ENCODE measurements at regions not wholly inside any gene's neighbourhood (a gene's known extent, or its start where the extent isn't known, plus 50 kb on each side); places are given as distances from the start of the nearest gene placed in this dataset.
"Not testable (repeated sequence)": the region's sequence is repeated elsewhere in the genome, so short reads cannot be mapped to it uniquely, and the experiment has no call there.

DNA sequence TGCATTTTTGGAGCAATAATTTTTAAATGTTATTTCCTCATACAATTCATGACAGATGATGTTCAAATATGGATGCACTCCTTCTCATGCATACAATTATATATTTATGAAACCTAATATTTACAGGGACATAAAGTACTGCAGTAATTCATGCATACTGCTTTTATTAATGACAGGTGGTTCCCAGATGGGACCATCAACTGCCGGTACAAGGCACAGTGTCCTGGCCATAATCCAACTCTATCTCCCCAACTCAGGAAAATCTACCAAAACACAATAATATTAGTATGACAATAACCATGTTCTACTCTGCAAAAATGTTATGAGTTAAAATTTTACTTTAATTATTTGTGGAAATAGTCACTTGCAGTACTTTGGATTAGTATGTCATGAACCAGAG lies 77.8 kb downstream of the VIP start:
- H3K27me3 ChIP-seq, result no peaks in the 10 kb centered on the region
- no peak for DNase-seq
- TF ChIP-seq CTCF (IDR thresholded peaks at IDR 0.05 in 4 of 5, conservative IDR thresholded peaks at IDR 0.05 in 1 of 5) (no peak), POLR2A (IDR thresholded peaks at IDR 0.05) (no peak)
- in situ Hi-C loops (cut with MboI; ENCODE audit: low sequenced_read_pairs in 4 of 4) (no loop called here), intact Hi-C loops (cut with DNase I; ENCODE audit: low total_unique reads) (no loop called here)
- H3K4me3 ChIP-seq, result no peak overlapping the region
- H3K27ac ChIP-seq, result no peak overlapping the region
- H3K4me1 ChIP-seq, result no peaks in the 10 kb centered on the region
- H3K9me3 ChIP-seq, result no peaks in the 10 kb centered on the region
- no peak for ATAC-seq
- H3K36me3 ChIP-seq, result no peaks in the 10 kb centered on the region

DNA sequence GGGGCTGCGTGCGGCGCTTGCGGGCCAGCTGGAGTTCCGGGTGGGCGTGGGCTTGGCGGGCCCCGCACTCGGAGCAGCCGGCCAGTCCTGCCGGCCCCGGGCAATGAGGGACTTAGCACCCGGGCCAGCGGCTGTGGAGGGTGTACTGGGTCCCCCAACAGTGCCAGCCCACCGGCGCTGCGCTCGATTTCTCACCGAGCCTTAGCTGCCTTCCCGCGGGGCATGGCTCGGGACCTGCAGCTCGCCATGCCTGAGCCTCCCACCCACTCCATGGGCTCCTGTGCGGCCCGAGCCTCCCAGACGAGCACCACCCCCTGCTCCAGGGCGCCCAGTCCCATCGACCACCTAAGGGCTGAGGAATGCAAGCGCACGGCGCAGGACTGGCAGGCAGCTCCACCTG lies 83.8 kb downstream of the VIP start:
- intact Hi-C loops (cut with DNase I; ENCODE audit: low total_unique reads); H3K36me3 ChIP-seq; DNase-seq; H3K4me1 ChIP-seq; H3K27ac ChIP-seq; H3K4me3 ChIP-seq; in situ Hi-C loops (cut with MboI; ENCODE audit: low sequenced_read_pairs in 4 of 4); H3K27me3 ChIP-seq; H3K9me3 ChIP-seq; ATAC-seq: not testable (repeated sequence)

GRCh38 chr6:152836523-152836922 lies 85.9 kb downstream of the VIP start:
- ATAC-seq (no peak), DNase-seq (no peak)
- H3K27ac ChIP-seq, result no peak overlapping the region
- H3K4me3 ChIP-seq, result no peak overlapping the region
- H3K9me3 ChIP-seq, result no peaks in the 10 kb centered on the region
- no peak for TF ChIP-seq CTCF (IDR thresholded peaks at IDR 0.05 in 4 of 5, conservative IDR thresholded peaks at IDR 0.05 in 1 of 5)
- no peak for TF ChIP-seq POLR2A (IDR thresholded peaks at IDR 0.05)
- H3K27me3 ChIP-seq, result no peaks in the 10 kb centered on the region
- intact Hi-C loops (cut with DNase I; ENCODE audit: low total_unique reads) (no loop called here), in situ Hi-C loops (cut with MboI; ENCODE audit: low sequenced_read_pairs in 4 of 4) (no loop called here)
- no peaks in the 10 kb centered on the region for H3K36me3 ChIP-seq
- no peaks in the 10 kb centered on the region for H3K4me1 ChIP-seq

DNA sequence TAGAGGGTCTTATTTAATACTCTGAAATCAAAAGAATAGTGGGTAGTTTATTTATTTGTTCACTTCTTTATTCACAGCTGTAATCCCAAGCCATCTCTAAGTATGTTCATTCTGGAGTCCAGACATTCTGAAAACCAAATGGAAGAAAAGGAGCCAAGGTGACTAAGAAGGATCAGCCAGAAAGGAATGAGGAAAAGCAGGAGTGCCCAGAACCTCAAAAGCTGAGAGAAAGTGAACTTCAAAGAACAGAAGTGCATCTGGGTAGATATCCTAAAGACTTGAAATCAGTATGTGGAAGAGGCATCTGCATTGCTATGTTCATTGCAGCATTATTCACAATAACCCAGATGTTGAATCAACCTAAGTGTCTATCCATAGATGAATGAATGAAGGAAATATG lies 94.8 kb downstream of the VIP start:
- Histone ChIP-seq H3K27ac (no peak overlapping the region), H3K4me1 (no peaks in the 10 kb centered on the region), H3K36me3 (no peaks in the 10 kb centered on the region), H3K9me3 (no peaks in the 10 kb centered on the region), H3K27me3 (no peaks in the 10 kb centered on the region), H3K4me3 (no peak overlapping the region)
- DNase-seq (no peak), ATAC-seq (no peak)
- in situ Hi-C loops (cut with MboI; ENCODE audit: low sequenced_read_pairs in 4 of 4) (no loop called here), intact Hi-C loops (cut with DNase I; ENCODE audit: low total_unique reads) (no loop called here)
- TF ChIP-seq CTCF (IDR thresholded peaks at IDR 0.05 in 4 of 5, conservative IDR thresholded peaks at IDR 0.05 in 1 of 5) (no peak), POLR2A (IDR thresholded peaks at IDR 0.05) (no peak)

DNA sequence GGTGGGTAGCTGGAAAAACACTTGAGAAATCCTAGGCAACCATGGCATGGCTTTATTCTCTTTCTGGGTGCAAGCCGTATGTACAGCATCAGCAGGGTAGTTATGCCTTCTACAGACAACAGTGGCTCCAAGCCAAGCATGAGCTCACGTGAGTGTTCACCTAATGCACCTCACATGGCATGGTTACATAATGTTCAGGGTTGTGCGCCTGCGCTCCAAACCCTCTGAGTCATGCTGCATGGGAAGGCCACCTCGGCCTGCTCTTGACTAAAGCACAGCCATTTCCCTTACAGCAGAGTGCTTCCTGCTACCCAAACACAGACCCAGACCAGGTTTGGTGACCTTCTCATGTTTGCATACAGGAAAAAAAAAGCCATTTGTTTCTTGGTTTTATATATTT lies 96.2 kb downstream of the VIP start:
- DNase-seq (no peak), ATAC-seq (no peak)
- H3K4me1 ChIP-seq, result no peaks in the 10 kb centered on the region
- in situ Hi-C loops (cut with MboI; ENCODE audit: low sequenced_read_pairs in 4 of 4), result no loop called here
- intact Hi-C loops (cut with DNase I; ENCODE audit: low total_unique reads), result no loop called here
- TF ChIP-seq POLR2A (IDR thresholded peaks at IDR 0.05) (no peak), CTCF (IDR thresholded peaks at IDR 0.05 in 4 of 5, conservative IDR thresholded peaks at IDR 0.05 in 1 of 5) (no peak)
- no peak overlapping the region for H3K27ac ChIP-seq
- no peaks in the 10 kb centered on the region for H3K36me3 ChIP-seq
- no peaks in the 10 kb centered on the region for H3K9me3 ChIP-seq
- H3K4me3 ChIP-seq, result no peak overlapping the region
- H3K27me3 ChIP-seq, result no peaks in the 10 kb centered on the region

Data from gastrocnemius medialis (tissue), 4 donors.